ENCODE measurements at regions not wholly inside any gene's neighbourhood (a gene's known extent, or its start where the extent isn't known, plus 50 kb on each side); places are given as distances from the start of the nearest gene placed in this dataset.

- TF ChIP-seq CTCF (IDR thresholded peaks at IDR 0.05) = no peak
- TF ChIP-seq POLR2A (IDR thresholded peaks at IDR 0.05) = no peak
Observed at GRCh38 chr14:61116369-61116768, 135.3 kb downstream of the SLC38A6 start.
